HG02885 (cell line): ENCODE measurements at regions not wholly inside any gene's neighbourhood (a gene's known extent, or its start where the extent isn't known, plus 50 kb on each side); places are given as distances from the start of the nearest gene placed in this dataset.

ENCODE experiments used
- ATAC-seq: cut with Tn5 transposase; IDR thresholded peaks from one replicate; pipeline ENCODE4 v1.9.1; 2021; ENCODE audit warnings: mild to moderate bottlenecking; ENCODE audit not compliant: unreplicated experiment, poor library complexity

DNA sequence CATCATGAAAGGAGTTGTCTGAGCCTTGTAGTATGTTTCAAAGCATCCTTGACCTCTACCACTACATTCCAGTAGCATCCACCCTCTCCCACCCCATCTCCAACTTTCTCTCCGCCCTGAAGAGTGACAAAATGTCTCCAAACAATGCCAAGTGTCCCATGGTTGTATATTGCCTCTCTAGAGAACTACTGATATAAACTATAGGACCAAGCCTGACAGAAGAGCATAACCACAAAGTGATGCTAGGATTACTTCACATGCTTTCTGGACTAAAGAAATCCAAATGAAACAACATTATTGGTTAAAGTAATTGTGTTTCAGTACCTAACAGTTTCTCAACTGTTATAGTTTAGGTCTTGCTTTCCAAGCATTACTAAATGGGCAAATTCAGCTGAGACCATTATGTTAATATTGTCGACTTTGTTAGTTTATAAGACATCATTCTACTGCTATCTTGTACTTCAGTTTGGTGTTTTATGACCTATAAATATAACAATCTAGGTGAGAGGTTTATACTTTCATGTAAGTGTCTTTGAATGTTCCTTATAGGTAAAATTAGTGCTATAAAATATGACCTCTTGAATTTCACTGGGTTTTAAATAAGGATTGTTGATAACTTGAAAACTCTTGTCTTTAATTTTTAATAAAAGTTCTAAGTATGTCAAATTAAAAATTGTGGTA is 117.4 kb downstream of the SUCNR1 start:
- ATAC-seq, result no peak

DNA sequence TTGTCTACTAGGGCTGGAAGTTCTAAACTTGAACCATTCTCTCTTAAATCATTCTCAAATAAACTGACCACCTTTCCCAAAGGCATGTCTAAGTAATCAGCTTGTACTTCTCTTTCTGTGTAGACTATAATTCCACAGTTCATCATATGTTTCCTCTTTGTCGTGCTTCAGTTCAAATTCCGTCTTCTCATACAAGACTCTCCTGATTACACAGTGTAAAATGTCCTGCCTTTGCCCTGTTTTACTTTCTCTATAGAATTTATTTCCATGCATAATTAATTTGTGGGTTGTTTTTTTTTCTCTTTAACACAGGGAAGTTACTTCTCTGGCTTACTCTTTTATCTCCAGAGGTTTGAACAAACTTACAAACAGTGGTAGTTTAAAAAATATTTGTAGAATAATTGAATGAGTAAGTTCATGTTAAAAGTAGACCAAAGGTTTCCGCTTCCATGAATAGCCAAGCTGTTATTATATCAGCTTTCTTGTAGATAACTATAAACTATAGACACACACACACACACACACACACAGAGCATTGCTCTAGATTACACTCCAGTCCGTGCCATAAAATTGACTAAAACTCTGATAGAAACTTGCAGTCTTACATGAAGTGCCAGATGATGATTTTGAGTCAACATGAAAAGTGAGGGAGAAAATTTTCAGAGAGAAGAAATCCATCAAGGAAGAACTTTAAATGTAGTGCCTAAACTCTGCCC is 119.0 kb downstream of the SUCNR1 start:
- ATAC-seq, result no peak

DNA sequence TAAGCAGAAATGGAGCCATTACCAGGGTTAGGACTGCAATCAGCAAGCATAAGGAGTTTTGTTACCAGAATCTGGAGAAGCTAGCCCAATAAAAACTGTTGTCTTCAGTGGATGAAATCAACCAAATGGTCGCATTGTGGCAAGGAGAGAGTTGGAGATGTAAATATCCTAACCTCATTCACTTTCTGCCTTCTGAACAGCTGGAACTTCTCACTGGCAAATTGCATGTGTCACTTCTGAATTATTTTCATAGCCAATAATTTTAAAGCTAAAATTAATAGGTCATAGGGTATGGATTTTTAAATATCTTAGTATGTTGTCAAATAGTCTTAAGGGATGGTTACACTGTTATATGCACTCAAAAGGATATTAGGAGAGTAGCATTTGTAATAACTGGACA is 121.6 kb downstream of the SUCNR1 start:
- no peak for ATAC-seq

DNA sequence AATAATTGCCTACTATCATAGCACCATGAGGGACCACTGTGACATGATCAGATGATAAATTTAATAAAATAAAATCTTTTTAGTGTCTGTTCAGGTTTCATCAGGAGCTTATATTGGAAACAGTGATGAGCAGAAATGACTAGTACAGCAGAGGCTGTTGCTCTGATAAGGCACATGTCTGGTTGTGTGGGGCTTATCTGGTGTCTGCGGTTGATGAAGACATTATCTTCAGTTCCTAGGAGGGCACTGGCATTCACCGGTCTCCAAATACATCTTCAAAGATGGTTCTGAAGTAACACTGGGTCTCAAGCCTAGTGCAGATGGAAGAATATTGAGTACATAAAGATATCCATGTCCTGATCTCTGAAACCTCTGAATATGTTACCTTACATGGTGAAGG is 125.3 kb downstream of the SUCNR1 start:
- no peak for ATAC-seq

DNA sequence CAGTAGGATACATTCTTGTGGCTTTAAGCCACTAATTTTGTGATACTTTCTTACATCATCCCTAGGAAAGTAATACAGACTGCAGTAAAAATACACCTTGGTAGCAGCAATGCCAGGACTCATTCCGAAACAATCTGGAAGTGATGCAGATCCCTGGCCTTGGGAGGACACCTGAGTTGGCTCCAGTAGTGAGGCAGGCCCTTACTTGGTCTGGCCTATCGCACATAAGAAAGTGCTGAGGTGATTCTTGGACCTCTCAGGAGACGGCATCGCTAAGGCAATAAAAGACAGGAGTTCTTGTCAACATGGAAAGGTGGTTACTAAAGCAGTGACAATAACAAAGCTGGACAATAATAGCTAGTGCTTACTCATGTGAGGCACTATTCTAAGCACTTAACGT is 126.5 kb downstream of the SUCNR1 start:
- no peak for ATAC-seq

DNA sequence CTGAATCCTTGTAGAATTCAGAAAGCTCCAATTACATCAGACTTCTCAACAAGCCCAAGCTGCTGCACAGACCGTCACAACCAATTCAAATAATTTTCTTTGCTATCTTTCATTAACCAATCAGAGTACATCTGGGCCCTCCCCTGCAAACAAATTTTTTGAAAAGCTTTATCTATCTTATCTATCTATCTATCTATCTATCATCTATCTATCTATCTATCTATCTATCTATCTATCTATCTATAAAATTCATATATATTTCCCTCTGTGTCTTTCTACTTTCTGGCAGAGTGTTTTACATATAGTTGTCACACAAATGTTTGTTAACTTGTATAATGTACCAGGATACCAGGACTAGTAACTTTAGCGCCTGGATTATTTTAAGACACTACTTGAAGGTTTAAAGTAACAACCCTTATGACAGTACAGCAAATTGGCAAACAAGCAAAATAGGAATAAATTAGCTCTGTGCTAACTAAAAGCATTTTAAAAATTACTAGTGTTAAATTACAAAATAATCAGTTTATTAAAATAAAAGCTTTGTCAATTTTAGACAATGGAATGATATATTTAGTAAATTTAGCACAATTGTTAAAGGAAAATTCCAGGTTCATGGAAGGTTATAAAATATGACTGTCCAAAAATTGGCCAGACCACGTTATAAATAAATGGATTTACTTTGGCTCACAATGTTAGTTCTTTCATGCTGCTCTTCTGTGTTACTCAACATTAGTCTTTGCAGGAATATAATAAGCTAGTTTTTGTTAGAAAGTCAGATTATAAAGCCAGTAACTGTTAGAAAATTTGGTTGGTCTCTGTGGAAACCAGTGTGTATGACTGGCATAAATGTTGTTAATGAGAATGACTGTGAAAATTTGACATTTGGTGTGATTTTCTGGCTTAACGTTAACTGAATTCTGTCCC is 138.6 kb downstream of the SUCNR1 start:
- no peak for ATAC-seq

DNA sequence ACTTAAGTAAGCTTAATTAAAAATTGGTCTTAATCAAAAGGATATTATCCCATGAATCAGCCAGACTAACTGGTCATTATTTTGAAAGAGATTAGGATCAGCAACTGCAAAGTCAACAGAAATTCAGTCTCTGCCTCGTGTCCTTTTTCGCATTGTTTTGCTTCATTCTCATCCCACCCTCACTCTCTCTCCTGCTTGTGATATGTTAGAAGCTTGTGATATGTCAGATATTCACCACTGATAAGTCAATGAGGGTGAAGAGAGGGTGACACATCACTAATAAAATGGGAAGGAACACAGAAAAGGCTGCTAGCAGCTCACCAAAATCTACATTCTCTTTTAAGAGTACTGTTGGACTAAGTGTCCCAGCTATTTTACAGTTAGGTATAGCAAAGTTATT is 146.1 kb downstream of the SUCNR1 start:
- no peak for ATAC-seq

DNA sequence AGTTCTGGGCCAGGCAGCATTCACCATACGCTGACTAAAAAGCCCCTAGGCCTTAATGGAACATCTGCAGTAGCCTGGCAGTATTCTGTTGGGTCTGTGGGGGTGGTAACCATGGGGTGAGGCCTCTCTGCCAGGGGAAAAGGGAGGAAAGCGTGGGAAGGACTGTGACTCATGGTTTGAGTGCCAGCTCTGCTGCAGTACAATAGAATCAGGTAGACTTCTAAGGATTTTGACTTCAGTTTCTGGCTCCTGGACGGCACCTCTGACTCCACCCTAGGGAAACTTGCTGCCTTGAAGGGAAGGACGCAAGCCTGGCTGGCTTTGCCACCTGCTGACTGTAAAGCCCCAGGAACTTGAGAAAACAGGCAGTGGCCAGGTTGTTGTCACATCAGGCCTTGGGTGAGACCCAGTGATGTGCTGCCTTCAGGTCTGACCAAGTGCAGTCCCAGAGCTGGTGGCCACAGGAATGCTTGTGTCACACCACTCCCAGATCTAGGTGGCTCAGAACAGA is 148.6 kb downstream of the SUCNR1 start:
- peak; percentile 37 for ATAC-seq

DNA sequence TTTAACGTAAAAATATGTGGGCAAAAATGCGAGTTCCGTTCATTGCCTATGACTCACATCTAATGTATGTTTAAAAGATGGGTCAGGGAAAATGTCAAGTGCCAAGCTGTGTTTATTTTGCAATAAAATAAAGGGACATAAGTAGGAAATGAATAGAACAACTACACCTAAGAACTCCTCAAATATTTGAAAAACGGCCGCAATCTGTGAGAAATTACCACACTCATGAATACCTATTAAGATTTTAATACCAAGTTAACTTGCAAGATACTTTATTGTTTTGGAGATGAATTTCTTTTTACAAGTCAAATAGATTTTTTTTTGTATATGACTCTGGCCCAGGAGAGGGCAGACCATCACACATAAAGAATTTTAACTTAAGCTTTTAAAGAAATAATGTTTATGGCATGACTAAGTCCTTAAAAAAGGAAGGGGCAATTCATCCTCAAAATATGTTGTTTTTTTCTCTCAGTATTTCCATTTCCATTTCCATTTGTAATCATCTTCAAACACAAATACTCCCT is 152.7 kb downstream of the SUCNR1 start:
- ATAC-seq, result no peak

DNA sequence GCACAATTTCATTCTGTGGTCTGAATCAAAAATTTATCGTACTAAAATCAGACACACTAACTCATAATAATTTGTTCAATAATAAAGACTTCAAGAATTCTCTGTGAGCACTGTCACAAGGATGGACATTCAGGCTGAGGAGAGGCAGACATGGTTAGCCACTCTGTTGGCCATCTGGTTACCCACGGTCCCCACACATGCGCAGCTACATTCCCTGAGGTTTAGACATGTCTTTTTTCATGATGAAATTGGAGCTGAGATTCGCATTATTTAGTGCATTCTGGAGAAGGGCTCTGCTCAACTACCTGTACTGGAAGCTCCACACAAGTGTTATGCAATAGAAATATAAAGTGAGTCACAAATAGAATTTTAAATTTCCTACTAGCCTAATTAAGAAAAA is 156.9 kb downstream of the SUCNR1 start:
- no peak for ATAC-seq

DNA sequence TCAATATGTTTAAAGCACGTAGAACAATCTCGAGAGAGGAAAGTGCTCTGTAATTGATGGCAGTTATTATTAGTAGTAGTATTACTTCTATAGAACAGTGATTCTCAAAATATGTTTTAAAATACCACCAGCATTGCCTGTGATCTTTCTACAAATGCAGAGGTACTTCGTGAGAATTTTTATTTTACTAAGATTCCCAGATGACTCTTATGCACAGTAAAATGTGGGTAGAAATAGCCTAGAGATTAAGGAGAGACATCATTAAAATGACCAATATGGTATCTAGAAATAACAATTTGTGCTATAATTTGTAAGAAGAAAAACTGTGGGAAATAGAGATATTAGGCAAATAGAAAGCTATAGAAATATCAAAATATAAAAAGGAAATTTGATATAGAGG is 157.9 kb downstream of the SUCNR1 start:
- no peak for ATAC-seq

DNA sequence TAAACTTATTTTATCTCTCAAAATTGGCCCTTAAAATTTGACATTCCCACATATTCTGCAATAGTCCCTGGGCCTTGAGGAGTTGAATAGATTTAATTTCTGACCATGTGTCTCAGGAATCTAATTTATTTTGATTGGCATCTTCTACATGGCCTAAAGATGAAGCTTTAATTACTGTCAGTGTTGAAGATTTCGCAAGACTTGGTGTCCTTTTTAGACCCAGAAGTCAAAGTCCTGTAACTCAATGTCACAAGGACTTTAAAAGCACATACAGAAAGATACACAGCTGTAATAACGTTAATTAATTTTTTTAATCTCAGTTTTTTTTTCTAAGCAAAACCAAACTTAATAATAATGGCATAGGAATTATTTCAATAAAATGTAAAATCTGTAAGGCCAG is 163.9 kb downstream of the SUCNR1 start:
- ATAC-seq, result no peak

DNA sequence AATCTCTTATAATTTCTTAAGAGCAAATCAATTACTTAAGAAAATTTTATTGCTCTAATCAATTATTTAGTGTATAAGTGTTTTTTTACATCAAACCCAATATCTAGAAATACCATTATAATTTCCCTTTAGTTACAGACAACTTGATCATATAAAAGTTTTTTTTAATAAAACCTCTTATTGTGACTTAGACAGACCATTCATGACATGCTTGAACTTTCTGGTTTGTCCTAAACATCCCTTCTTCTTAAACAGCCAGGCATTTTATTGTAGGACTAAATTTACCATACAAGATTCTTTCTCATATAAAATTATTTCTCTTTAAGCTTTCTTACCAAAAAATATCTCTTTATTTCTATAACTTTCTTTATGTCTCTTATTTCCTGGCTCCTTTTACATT is 164.5 kb downstream of the SUCNR1 start:
- no peak for ATAC-seq

DNA sequence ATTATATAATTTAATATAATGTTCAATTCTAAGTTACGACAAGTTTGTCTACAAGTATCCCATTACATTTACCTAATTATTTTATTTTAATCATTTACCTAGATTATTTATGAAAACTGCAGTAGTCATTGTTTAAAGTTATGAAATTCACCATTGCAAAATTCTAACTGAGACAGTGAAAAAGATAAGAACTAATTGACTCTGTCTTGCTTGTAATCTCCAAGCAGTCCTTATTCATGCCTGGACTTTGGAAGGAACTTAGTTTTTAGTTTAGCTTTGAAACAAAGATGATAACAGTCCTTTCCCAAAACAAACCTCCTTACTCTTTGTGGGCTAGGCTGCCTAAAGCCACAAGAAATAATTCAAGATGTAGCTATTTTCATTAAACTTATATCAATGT is 165.0 kb downstream of the SUCNR1 start:
- no peak for ATAC-seq

DNA sequence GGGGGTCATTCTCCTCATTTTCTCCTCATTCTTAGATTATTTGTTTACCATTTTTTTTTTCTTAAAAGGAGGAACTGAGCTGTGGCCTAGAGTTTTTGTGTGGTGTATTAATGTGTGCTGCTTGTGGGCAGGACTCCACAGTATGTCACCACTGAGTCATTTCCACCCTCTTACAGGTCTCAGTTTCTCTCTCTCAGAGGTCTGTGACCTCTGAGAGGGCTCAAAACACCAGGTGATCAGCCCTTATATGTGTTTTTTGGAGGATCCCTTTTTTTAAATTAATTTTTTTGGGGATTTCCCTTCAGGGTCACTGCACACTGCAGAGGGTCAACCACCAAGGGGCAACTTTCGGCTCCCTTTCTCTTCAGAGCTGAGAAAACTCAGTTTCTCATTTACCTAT is 166.4 kb downstream of the SUCNR1 start:
- peak; percentile 97 for ATAC-seq

DNA sequence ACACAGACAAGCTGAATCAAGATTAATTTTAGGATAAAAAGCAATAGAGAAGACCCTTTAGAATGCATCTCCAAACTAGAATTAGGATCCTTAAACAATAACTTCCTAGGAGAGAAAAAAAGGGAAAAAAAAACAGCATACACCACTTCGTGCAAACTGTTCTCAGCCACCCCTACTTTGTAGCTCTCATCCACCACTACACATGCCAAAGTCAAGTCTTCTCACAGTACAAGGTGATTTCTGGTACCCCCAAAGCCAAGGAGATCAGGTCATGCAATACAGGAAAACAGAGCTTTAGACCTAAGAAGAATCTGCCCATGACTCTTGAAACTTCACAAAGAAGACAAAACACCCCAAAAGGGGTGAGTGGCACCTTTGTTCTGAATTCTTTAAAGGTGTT is 166.9 kb downstream of the SUCNR1 start:
- peak; percentile 28 for ATAC-seq

DNA sequence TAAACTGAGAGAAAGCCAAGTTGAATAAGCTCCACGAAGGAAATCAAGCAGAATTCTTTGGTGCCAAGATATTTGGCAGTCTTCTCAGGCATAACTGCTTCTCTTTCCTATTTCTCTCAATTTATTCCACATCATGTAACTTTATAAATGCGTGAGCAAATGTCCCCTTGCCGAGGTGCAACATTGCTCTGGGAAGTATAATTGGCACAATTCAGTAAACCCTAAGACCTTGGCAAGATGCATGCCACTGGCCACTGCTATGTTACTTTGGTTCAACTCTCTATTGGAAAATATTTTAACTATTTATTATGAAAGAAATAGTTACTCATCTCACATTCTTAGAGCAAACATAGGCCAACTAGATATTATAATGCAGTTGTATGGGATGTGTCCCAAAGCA is 170.2 kb downstream of the SUCNR1 start:
- no peak for ATAC-seq

DNA sequence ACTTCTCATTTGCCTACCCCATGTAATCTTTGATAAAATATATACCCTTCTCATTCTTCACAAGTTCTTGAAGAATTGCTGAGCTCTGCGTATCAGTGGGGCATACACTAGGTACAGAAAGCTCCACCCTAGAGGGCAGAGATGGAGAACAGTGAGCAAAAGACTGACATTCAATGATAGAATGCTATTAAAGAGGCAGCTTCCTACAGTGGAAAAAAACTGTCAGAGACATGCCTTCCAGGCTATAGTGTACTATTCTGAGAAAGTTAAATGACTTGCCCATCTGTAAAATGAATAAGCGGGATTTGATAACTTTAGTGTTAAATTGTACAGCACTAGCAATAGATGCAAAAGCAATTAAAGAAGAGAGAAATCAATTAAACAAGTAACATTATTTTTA is 172.8 kb downstream of the SUCNR1 start:
- no peak for ATAC-seq

DNA sequence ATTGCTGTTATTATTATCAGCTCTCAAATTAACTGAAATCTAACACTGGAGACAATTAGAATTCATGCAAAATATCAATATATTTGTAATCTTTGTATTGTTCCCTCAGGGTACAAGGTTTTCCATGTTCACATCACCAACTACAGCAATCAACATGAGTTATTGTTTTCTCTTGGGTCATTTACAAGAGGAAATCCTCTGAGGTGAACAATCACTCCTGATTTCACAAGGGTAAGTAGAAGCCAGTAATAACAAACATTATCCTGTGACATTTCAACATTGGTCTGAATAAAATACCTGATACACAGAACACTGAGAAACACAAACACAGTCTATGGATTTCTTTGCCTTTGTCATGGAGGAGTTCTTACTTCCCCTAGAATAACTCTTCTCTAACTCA is 174.0 kb downstream of the SUCNR1 start:
- no peak for ATAC-seq

DNA sequence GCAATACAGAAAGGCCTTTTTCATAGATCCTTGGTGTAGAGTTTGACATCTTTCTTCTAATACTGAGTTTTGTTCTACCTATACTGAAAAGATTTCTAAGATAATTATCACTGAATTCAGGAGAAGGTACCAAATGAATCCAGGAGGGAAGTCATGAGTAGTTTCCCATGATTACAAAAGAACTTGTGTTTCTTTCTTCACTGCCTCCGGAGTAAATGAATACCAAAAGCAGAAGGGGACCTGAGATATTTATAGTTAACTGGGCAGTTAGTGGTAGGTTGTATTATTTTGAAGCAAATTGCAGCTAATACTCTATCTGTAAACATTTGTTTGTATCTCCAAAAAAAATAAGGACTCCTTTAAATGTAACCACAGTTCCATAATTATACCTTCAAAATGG is 175.4 kb downstream of the SUCNR1 start:
- no peak for ATAC-seq

DNA sequence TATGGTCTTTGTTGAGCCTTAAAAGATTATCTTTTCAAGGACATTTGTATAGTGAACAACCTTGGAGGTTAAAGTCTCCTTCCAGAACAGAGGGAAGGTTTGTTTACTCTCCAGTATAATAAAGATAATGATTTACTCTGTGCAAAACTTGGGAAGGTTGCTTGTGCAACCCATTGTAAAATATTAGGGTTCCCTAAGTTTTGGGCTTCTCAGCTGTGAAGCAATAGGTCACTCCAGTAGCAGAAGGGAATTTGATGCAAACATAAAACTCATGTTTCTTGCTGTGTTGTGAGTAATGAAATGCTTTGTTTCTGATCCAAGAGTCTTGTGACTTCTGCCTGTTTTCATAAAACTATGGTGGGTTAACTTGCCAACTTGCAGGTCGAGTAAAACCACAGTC is 177.5 kb downstream of the SUCNR1 start:
- ATAC-seq, result no peak
